Suprapubic skin (tissue), 4 donors: ENCODE measurements at regions not wholly inside any gene's neighbourhood (a gene's known extent, or its start where the extent isn't known, plus 50 kb on each side); places are given as distances from the start of the nearest gene placed in this dataset.

Source experiments
- DNase-seq, 2 donors: peaks; one replicate each; pipeline ENCODE4 v3.0.0-alpha.2; 2019; ENCODE audit warnings: low spot score in 2 of 2
- H3K27ac ChIP-seq: fragments of 200-600 bp; sonication (generic); one replicate; pipeline ENCODE4 v1.5.1; 2019
- H3K27me3 ChIP-seq: fragments of 200-600 bp; sonication (generic); one replicate; pipeline ENCODE4 v1.5.1; 2019
- H3K36me3 ChIP-seq: fragments of 200-600 bp; sonication (generic); one replicate; pipeline ENCODE4 v1.5.1; 2019
- H3K4me1 ChIP-seq: fragments of 200-600 bp; sonication (generic); one replicate; pipeline ENCODE4 v1.5.1; 2019
- H3K4me3 ChIP-seq: fragments of 200-600 bp; sonication (generic); one replicate; pipeline ENCODE4 v1.5.1; 2019; ENCODE audit warnings: mild to moderate bottlenecking
- H3K9me3 ChIP-seq: fragments of 200-600 bp; sonication (generic); one replicate; pipeline ENCODE4 v1.5.1; 2019
- EP300 ChIP-seq: sonication (generic); formaldehyde crosslinking; IDR thresholded peaks from one replicate; pipeline ENCODE4 v1.6.1; 2017; ENCODE audit warnings: antibody characterized with exemption
- POLR2A ChIP-seq, 2 donors: fragments of 450-650 bp; IDR thresholded peaks; one replicate each; pipeline ENCODE4 v1.6.1; 2017; ENCODE audit warnings: antibody characterized with exemption in 2 of 2, mild to moderate bottlenecking in 2 of 2, moderate library complexity in 2 of 2
- POLR2AphosphoS5 ChIP-seq, 3 donors: sonication (generic); formaldehyde crosslinking; IDR thresholded peaks; one replicate each; pipeline ENCODE4 v1.6.1; 2017; ENCODE audit warnings: antibody characterized with exemption in 3 of 3
- WGBS: methylation state at CpG from one replicate; pipeline ENCODE4 v1.1.5; 2018; 5-methylcytosine and 5-hydroxymethylcytosine counted together
- TF ChIP-seq, protein P1 (sequence below), 2 donors: fragments of 200-600 bp in 1 of 2; fragments of 450-650 bp in 1 of 2; sonication (generic) in 1 of 2; IDR thresholded peaks; one replicate each; pipeline ENCODE4 v1.5.1; 2016 to 2019; ENCODE audit warnings: antibody characterized with exemption in 2 of 2, mild to moderate bottlenecking in 1 of 2, moderate library complexity in 1 of 2

DNA sequence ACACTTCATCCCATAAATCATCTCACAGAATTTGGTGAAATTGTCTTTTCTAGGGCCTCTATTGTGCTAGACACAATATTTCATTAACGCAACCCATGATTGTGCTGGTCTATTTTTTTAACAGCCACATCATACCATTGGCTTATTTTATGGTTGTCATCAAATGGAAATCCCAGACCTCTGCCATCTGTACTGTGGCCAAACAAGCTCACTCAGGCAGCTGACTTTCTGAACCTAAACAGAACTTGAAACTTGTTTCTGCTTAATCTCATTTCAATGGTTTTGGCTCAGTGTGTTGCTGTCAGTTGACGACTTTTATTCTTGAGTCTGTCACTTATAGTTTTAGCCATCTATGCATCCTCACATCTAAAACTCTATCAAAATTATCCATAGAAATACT, 111.8 kb downstream of the HAO1 start:
- no peak for TF ChIP-seq EP300
- WGBS, result 51% methylated on average over 2 of the region's 2 CpGs
- H3K4me3 ChIP-seq, result no peak overlapping the region

DNA sequence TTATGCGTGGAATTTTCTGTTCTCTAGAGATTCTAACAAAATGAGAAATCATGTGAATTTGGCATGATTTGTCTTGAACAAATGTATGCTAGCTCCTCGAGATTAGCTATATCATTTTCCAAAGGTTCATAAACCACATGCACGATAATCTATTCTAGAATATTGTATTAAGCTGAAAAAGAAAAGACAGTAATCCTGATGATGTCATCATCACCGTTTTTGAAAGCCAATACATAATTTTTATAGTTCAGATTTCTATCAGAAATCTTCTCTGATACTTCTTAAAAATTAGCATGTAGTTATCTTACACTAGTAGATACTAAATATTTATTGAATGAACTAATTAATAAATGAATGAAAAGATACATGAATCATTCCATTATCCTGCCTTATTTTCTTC, 111.2 kb downstream of the HAO1 start:
- WGBS, result 80% methylated on average over 4 of the region's 4 CpGs
- Histone ChIP-seq H3K9me3 (no peaks in the 10 kb centered on the region), H3K36me3 (no peaks in the 10 kb centered on the region), H3K4me3 (no peak overlapping the region), H3K27ac (no peak overlapping the region), H3K27me3 (no peaks in the 10 kb centered on the region), H3K4me1 (no peaks in the 10 kb centered on the region)
- no peak for TF ChIP-seq POLR2A (IDR thresholded peaks at IDR 0.05)
- TF ChIP-seq, protein P1, sequence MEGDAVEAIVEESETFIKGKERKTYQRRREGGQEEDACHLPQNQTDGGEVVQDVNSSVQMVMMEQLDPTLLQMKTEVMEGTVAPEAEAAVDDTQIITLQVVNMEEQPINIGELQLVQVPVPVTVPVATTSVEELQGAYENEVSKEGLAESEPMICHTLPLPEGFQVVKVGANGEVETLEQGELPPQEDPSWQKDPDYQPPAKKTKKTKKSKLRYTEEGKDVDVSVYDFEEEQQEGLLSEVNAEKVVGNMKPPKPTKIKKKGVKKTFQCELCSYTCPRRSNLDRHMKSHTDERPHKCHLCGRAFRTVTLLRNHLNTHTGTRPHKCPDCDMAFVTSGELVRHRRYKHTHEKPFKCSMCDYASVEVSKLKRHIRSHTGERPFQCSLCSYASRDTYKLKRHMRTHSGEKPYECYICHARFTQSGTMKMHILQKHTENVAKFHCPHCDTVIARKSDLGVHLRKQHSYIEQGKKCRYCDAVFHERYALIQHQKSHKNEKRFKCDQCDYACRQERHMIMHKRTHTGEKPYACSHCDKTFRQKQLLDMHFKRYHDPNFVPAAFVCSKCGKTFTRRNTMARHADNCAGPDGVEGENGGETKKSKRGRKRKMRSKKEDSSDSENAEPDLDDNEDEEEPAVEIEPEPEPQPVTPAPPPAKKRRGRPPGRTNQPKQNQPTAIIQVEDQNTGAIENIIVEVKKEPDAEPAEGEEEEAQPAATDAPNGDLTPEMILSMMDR (IDR thresholded peaks at IDR 0.05), result no peak
- TF ChIP-seq POLR2AphosphoS5 (IDR thresholded peaks at IDR 0.05), result no peak
- no peak for TF ChIP-seq EP300
- DNase-seq, result no peak

More for the DNA sequence above, 111.8 kb downstream of the HAO1 start:
- no peaks in the 10 kb centered on the region for H3K9me3 ChIP-seq
- DNase-seq, result no peak
- no peaks in the 10 kb centered on the region for H3K27me3 ChIP-seq
- H3K27ac ChIP-seq, result no peak overlapping the region
- no peaks in the 10 kb centered on the region for H3K36me3 ChIP-seq
- H3K4me1 ChIP-seq, result no peaks in the 10 kb centered on the region

DNA sequence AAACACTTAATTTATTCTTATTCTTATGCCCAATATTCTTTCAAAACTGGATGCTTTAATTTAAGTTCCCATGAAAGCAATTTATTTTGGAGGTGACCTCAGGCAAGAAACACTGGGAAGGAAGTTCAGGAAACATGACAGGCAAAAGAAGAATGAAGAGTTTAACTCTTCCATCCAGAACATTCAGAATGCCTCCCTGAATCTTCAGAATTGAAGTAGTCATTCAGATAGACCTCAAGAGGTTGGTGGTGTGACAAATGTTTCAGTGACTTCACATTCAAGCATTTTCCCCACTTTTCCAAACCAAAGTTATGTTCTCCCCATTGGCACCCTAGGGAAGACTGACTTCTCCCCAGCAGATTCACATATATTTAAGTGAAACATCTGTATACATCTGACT, 110.5 kb downstream of the HAO1 start:
- DNase-seq, result no peak
- Histone ChIP-seq H3K9me3 (no peaks in the 10 kb centered on the region), H3K27me3 (no peaks in the 10 kb centered on the region), H3K4me1 (no peaks in the 10 kb centered on the region), H3K36me3 (no peaks in the 10 kb centered on the region), H3K4me3 (no peak overlapping the region), H3K27ac (no peak overlapping the region)
- TF ChIP-seq POLR2AphosphoS5 (IDR thresholded peaks at IDR 0.05) (no peak), EP300 (no peak)
